RCC 7860 (cell line): ENCODE measurements at regions not wholly inside any gene's neighbourhood (a gene's known extent, or its start where the extent isn't known, plus 50 kb on each side); places are given as distances from the start of the nearest gene placed in this dataset.

Experiments
- DNase-seq: peaks from one replicate; pipeline ENCODE4 v3.0.0-alpha.2; 2015; ENCODE audit warnings: low spot score
- FAIRE-seq: peaks from 2 replicates; lab custom pipeline; 2012; peaks lifted over from hg19 to GRCh38; lab: Jason Lieb, UNC

DNA sequence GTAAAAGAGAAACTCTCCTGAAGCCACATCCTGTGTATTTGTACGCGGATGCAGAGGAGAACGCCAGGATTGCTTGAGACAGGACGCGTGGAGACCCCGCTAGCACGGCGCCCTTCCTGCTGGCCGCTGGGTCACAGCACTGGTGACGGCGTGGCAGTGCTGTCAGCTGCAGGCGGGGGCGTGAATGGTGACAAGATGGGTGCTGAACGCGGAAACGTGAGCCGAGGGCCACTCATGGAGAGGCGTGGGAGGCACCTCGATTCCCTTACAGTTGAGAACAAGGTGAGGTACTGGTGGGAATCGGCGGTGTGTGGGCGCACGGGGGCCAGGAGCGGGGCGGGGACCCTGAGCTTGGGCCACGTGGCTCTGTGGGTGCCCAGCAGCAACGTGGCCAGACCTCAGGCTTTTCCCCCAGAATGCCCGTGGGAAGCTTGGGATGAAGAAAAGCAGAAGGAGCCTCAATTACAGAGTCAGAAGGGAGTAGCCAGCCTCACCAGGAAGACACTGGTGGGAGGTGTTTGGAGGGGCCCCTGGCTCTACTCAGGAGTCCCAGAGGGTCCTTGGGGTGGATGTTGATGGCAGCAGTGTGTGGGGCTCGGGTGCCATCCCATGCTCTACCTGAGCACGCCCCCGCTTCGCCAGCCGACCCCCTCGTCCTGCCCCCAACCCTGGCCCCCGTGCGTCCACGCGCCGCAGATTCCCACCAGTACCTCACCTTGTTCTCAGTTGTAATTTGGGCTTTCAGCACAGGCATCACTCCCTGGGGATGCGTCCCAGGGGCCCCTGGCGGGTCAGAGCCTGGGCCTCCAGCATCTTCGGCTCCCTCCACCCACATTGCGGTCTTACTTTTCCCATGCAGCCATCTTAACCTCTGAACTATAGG lies 208.4 kb upstream of the TCERG1L start:
- no peak for DNase-seq
- FAIRE-seq = no peak

DNA sequence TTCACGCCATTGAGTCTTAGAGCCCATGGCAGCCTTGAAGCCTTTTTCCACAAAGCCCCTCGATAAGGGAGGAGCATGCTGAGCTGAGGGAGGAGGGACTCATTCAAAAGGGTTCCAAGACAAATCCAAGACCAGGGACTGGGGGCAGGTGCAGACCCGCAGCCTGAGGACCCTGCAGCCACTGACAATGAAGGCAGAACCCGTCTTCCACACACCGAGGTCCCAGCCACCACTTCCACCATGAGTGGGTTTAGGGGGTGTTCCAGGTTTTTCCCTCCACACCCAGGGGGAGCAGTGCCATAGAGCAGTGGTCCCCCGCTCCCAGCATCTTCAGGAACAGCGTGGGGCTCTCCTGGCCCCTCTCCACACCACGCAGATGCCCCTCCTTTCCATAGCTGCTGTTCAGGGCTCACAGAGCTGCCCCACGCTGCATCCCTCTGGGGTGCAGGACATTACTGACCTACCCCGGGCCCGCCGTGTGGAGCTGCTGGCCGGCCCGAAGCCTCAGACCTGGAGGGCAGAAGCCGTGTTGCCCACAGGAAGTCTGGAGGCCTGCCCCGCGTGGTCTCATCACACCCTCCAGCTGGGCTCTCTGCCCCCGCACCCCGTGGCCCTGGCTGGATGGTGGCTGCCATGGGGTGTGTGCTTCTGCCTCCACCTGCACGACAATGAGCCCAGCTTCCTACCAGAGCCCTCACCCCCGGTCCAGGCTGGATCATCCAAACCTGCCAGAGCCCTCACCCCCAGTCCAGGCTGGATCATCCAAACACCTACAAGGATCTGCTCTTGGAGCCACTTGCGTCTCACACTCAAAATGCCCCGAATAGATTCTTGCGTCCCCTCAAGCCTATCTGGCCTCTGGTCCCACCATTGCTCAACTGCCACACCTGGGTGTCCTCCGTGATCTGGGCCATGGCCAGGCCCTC lies 220.0 kb upstream of the TCERG1L start:
- DNase-seq = no peak
- FAIRE-seq = no peak

GRCh38 chr10:131532291-131532690 lies 220.8 kb upstream of the TCERG1L start:
- FAIRE-seq = no peak

GRCh38 chr10:131532745-131533341 lies 221.3 kb upstream of the TCERG1L start:
- FAIRE-seq = no peak

More at GRCh38 chr10:131532291-131532690, 220.8 kb upstream of the TCERG1L start:
- DNase-seq = no peak

GRCh38 chr10:131533846-131534526 lies 222.5 kb upstream of the TCERG1L start:
- FAIRE-seq (no peak), DNase-seq (no peak)

More at GRCh38 chr10:131532745-131533341, 221.3 kb upstream of the TCERG1L start:
- DNase-seq = no peak

DNA sequence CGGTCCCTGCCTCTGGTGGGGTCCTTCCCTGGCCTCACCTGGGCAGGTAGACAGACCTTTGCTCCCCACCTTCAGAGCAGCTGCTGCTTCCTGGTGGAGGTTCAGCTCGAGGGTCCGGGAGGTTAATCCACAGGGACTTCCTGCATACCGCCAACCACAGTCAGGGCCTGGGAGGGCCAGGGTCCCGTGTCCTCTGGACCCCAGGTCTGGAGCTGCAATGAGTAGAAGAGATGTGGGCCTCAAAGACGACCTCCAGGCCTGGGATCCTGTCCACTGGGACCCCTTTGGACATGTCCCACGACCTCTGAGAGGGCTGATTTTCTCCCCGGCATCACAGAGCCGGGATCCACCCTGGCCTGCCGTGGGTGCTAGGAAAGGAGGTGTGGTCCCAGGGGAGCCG lies 223.3 kb upstream of the TCERG1L start:
- FAIRE-seq (no peak), DNase-seq (no peak)

DNA sequence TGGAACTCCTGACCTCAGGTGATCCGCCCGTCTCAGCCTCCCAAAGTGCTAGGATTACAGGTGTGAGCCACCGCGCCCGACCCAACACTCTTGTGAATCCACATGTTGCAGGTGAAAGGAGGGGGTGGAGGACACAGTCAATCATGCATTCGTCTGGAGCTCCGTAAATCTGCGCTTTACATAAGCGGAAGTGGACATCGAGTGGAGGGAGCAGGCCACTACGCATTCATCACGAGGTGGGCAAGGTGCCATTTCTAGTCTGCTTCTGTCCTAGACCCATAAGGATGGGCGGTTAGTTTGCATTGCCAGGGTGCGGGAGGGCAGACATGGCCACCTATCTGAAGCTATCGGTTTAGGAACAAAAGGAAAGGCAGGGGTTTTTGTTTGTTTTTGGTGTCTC lies 225.2 kb upstream of the TCERG1L start:
- no peak for FAIRE-seq

GRCh38 chr10:131537281-131537680 lies 225.8 kb upstream of the TCERG1L start:
- no peak for FAIRE-seq
- DNase-seq = no peak

More for the DNA sequence above, 225.2 kb upstream of the TCERG1L start:
- no peak for DNase-seq

GRCh38 chr10:131544495-131544894 lies 233.0 kb upstream of the TCERG1L start:
- no peak for FAIRE-seq
- DNase-seq = no peak

DNA sequence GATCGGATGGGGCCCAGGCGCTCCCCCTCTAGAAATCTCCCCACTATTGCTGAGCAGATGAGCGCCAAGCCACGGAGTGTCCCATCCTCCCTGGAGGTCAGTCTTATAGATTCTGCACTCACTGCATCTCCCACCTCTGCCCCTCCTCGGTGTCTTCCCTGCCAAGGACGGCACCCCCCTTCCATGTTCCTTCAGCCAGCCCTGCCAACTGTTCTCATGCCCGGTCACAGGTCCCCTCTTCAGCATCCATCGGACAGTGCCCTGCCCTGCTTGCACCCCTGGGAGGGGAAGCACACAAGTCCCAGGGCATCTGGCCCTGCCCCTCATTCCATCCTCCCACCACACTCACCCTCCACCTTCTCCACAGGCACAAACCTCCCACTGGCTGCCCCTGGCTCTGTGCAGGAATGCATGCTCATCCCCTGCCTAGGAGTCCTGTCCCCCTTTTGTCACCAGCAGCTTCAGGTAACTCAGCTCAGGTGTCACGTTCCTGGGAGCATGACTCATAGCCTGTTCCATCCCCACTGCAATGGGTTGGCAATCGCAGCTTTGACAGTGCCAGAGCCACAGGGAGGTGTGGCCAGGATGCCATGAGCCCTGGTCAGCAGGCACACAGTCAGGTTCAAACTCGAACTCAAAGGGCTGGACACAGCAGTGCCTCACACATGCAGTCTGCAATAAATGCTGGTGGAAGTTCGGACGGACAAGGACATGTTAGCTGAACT lies 234.7 kb upstream of the TCERG1L start:
- DNase-seq (no peak), FAIRE-seq (no peak)

GRCh38 chr10:131547129-131547799 lies 235.7 kb upstream of the TCERG1L start:
- FAIRE-seq = no peak
- DNase-seq = no peak

DNA sequence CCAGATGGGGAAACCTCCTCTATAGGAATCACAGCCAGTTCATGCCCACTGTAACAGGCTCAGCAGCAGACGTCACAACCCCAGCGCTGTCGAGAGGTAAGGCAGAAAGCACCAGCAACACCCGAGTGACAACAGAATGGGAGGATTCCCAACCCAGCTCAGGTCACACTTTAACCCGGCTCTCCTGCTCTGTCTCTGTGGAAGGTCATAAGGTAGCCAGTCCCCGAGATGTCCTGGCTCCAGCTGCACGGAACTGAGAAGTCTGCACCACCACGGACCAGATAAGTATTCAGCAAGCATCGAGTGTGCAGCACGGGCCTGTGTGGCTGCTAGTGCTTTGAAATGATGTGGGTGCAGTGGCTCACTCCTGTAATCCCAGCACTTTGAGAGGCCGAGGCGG lies 236.7 kb upstream of the TCERG1L start:
- DNase-seq = no peak
- no peak for FAIRE-seq

DNA sequence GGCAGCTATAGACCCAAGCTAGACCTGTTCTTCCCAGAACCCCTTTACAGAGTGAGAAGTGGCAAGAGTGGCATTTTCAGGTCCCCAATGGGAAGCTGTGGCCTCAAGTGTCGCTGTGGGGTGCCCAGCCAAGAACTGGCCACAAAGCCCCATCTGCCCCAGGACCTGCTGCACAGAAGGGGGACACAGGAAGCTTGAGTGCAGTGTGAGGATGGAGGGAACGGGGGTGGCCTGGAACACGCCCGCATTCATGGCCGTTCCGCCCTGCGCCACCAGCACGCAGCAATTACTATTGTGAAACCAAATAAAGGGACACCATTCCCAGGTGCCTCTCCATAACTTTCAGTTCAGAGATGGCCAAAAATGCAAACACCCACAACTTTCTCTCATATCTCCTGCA lies 237.6 kb upstream of the TCERG1L start:
- DNase-seq (no peak), FAIRE-seq (no peak)

GRCh38 chr10:131553121-131553520 lies 241.6 kb upstream of the TCERG1L start:
- no peak for FAIRE-seq
- DNase-seq = no peak

- no peak for FAIRE-seq
- no peak for DNase-seq
Measured at GRCh38 chr10:131553581-131553980, 242.1 kb upstream of the TCERG1L start.

GRCh38 chr10:131554821-131555220 lies 243.3 kb upstream of the TCERG1L start:
- DNase-seq (no peak), FAIRE-seq (no peak)

GRCh38 chr10:131555406-131555805 lies 243.9 kb upstream of the TCERG1L start:
- FAIRE-seq = no peak

DNA sequence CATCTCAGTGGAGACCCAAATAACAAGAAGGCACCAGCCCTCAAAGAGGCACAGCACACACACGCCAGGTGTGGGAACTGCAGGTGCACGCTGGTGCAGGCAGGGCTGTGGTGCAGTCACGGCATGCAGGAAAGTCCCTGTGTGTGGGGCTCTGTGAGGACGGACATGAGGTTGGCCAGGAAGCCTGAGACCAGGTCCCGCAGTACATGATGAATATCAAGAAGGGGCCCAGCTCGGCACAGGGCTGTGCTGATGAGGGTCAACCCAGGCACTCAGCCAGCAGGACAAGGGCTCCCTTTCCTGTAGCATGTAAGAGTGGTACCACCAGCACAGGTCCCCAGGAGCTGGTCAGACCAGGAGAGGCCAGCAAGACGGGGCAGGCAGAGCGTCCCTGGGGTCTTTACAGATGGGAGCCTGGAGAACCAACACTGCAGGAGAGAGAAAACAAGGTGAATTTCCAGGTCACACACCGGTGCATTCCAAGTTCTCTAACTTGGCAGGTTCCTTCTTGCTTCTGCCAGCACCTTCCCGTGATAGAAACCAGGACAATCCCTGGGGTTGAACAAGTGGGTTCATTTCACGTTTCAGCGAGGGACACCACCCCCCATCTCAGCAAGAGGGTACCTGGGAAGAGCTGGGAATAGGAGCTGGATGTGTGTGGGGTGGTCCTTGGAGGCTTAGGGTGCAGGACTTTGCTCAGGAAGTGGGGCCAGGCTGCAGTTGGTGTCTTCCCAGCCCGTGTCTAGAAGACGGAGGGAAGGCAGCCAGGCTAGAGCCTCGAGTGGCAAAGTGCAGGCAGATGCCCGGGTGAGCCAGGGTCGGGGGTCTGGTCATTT lies 244.8 kb upstream of the TCERG1L start:
- FAIRE-seq (no peak), DNase-seq (no peak)

More at GRCh38 chr10:131555406-131555805, 243.9 kb upstream of the TCERG1L start:
- DNase-seq = no peak
